ENCODE measurements at regions not wholly inside any gene's neighbourhood (a gene's known extent, or its start where the extent isn't known, plus 50 kb on each side); places are given as distances from the start of the nearest gene placed in this dataset.

- TF ChIP-seq CTCF (IDR thresholded peaks at IDR 0.05): no peak
- no peak for TF ChIP-seq POLR2A (IDR thresholded peaks at IDR 0.05)
Measured at GRCh38 chr2:51153236-51153635, 121.3 kb upstream of the NRXN1 start.

Measured in transverse colon (tissue), 3 donors.